Dedifferentiated amniotic fluid mesenchymal stem cell (primary cell): ENCODE measurements at regions not wholly inside any gene's neighbourhood (a gene's known extent, or its start where the extent isn't known, plus 50 kb on each side); places are given as distances from the start of the nearest gene placed in this dataset.
"Not testable (repeated sequence)": the region's sequence is repeated elsewhere in the genome, so short reads cannot be mapped to it uniquely, and the experiment has no call there.

ENCODE experiments used
- DNase-seq: peaks from one replicate; pipeline ENCODE4 v3.0.0-alpha.2; 2016; ENCODE audit errors: extremely low spot score

GRCh38 chr21:35606578-35606977 lies 453.7 kb downstream of the SETD4 start:
- DNase-seq: no peak

DNA sequence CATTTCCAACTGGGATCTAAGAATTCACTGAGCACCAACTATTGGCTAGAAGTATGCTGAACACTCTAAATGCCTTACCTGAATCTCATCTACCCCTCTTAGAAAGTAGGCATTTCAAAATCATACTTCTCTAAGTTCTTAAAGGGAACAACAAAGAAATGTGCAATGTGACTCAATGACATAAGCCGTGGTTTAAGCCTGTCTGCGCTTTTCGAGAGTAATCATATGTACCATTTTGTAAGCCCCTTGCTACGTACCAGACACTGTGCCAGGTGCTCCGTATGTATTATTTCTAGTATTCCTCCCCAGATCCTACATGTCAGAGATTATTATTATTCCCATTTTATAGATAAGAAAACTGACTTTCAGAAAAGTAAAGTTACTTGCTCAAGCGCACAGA lies 454.2 kb downstream of the SETD4 start:
- no peak for DNase-seq

DNA sequence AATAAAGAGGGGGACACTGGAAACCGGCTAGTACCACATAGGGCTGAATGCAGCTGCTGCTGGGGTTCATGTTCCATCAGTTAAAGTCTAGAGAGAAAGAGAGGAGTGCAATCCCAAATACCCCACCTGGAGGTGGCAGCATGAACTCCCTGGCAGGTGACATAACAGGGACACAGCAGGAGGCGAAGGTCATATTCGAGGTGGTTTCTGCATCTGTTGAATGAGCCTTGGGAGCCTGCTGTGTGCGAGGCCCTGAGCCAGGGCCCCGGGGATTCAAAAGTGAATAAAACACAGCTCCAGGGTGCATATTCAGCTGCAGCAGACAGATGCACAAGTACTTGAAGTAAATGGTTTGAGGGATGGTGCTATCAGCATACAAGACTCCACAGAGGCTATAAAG lies 456.8 kb downstream of the SETD4 start:
- DNase-seq: no peak

GRCh38 chr21:35602811-35603362 lies 457.4 kb downstream of the SETD4 start:
- DNase-seq: no peak

DNA sequence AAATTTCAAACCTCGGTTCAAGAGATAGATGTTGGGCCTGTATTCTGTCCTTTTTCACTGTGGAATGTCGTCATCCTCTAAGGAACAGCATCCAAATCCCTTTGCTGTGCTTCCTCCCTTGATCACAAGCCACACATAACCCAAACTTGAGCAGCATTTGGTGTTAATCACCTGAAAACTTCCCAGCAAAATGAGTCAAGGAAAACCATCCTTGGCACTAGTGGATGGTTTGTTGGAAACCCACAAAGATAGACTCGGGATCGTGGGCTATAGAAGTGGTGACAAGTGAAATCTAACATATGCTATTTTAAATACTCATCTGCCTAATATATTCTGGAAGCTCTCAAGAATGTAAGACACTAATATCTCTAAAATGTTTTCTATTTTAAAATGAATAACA lies 459.1 kb downstream of the SETD4 start:
- no peak for DNase-seq

DNA sequence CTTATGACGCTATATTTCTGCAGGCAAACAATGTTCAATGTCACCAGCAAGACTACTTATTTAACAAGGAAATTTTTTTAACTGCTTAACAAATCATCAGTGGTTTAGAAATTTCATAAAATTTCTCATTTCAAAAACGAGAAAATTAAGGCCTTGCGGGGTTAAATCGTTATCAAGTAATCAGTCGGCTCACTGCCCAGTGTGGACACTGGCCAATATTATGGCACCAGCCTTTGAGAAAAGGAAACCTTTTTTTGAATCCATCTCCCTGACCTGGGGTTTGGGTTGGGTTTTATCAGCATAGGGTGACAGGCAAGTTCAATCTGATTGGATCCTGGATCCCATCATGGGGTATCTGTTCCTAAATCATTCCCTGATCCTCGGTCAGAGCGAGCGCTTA lies 461.2 kb downstream of the SETD4 start:
- no peak for DNase-seq

GRCh38 chr21:35597750-35598339 lies 462.5 kb downstream of the SETD4 start:
- no peak for DNase-seq

DNA sequence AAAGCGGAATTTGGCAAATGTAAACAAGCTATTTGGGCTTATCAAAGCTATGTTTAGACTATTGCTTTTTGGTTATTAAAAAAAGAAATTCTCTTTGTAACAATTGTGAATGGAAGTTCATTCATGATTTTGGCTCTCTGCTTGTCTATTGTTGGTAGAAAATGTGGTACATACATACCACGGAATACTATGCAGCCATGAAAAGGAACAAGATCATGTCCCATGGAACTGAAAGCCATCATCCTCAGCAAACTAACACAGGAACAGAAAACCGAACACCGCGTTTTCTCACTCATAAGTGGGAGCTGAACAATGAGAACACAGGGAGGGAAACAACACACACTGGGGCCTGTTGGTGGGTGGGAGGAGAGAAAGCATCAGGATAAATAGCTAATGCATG lies 465.4 kb downstream of the SETD4 start:
- DNase-seq: no peak

DNA sequence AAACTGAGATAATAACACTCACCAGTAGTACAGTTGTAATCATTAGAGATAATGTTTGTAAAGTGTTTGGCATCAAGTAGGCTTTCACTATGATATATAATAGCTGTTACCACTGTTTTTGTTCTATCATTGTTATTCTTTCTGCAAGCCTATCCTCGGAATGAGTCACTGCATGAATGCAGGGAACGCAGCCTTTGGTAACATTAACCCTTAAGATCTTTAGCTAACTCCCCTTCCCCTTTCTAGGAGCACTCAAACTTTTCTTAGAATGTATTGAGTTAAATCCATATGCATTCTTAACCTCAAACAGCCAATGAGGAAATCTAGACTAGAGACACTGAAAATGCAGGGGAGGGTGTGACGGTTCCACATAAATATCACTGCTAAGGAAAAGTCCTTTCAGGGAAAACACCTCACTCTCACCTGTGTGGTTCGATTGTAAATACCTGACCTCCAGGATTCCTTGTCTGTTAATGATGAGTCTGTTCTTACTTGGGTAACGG lies 467.3 kb downstream of the SETD4 start:
- peak; percentile 22 for DNase-seq

GRCh38 chr21:35590284-35590683 lies 470.0 kb downstream of the SETD4 start:
- DNase-seq: not testable (repeated sequence)

- no peak for DNase-seq
These were observed 472.4 kb downstream of the SETD4 start for GRCh38 chr21:35587841-35588380.

DNA sequence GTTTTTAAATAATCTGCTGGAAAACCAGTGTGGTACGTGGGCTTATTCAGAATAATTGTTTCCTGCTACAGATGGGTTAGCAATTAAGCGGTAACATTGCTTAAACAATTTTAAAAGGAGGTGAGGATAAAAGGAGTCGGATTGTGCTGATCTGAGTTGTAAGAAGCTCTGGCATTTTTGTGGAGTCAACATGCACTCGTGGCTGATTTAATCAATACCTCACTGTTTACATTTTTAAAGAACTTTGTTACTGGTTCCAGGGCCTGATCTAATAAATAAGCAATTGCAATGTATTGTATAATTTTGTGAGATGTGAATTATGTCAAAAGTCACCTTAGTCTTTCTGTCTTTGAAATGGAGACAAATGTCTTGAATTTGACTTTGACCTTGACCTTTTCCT lies 474.0 kb downstream of the SETD4 start:
- no peak for DNase-seq

DNA sequence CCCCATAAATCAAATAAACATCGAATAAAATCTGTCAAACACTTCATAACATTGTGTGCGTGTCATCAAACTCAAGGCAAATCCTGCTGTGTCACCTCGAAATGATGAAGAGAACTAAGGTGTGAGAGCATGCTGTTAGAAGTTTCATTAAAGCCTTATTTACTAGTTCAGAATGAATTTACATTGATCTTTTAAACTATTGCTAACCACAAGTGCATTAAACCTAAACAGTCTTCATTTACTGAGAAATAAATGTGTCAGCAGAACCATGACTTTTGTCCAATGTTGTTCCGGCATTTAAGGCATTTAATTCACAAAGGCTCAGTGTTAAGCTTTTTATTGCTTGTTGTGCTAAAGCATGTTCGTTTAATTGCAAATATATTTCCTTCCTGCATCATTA lies 474.4 kb downstream of the SETD4 start:
- DNase-seq: no peak

DNA sequence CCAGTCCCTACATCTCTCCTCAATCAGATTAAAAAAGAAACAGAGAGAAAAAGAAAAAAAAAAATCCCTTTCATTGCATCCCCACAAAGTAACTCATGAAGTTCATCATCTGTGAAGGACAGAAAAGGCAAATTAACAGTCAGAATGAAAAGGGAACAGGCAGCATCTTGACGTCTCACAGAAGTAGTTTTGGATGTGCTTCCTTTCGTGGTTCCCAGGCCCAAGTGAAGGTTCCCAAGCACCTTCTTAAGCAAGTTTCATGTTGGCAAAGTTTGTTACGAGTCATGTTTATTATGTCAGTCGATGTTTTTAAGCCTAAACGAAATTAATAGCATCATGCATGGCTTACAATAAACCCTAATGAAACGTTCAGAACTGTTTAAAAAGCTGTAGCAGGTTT lies 475.2 kb downstream of the SETD4 start:
- DNase-seq: no peak

- no peak for DNase-seq
These were observed 476.6 kb downstream of the SETD4 start for GRCh38 chr21:35583566-35584216.

- no peak for DNase-seq
These were observed 477.6 kb downstream of the SETD4 start for GRCh38 chr21:35582731-35583130.

- DNase-seq: no peak
These were observed 478.7 kb downstream of the SETD4 start for GRCh38 chr21:35581640-35582039.

- no peak for DNase-seq
These were observed 480.6 kb downstream of the SETD4 start for GRCh38 chr21:35579520-35580293.

DNA sequence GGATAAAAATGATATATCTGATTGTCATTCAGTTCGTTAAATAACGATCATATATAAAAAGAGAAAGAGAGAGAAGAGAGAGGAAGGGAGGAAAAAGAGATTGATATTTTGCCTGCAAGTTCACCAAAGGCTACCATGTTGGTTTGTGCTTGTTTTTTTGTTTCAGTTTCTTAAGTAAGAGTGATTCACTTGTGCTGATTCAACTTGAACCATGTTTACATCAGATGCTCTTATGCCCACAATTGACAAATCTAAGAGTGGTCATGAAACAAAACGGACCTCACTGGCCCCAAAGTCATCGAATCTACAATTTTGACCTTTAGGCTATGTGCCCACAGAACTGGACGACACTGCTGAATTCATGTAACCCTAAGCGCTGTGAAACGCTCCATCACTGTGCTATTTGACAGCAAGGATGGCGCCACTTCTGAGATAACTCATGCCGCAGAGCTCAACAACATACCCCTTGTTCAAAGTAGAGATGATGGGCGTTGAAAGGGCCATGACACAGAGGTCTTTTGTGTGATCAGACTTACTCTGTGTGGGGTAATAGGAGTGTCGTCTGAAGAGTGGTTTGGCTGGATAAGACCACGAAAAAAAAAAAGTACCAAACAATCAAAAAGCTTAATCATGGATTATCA lies 481.4 kb downstream of the SETD4 start:
- DNase-seq: no peak

DNA sequence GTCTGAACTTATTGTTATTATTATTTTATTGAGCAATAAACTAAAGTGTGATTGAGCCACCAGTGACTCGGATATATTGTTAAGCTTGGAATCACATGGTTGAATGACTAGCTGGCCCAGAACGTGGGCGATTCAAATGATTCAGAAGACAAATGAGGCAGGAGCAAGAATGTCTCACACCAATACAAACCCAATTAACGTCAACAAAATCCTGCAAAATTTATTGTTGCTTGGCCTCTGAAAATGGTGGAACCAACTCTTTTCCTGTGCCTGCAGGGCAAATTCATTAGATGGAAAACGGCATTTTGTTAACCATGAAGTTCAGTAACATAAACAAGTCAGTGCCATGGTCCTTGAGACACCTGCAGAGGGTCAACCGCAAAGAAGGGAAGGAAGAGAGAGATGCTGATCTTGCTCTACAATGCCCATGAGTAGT lies 482.0 kb downstream of the SETD4 start:
- no peak for DNase-seq

DNA sequence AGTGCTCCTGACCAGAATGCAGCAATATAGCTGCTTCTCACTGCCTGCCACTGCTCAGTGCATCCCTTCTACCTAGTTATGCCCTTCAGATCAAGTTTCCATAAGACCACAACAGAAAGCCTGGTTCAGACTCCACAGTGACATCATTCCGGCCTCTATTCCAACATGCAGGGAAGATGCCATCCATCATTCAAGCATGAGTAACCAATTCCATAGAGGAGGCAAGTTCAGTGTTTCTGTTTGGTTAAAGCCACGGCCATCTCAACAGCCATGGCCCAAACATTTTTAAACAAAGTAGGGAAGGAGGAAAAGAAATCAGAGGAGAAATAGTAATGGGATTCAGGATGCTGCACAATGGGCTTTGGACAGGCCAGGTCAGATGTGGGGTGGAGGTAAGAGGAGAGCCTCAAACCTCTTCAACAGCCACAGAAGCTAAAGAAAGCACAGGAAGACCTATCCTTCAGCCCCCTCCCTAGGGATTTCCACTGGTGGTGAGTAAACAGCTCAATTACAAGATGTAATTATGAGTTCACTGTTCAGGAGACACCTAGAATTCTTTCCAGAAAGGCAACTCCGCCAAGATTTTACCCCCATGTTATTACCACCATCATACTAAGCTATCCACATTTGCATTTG lies 484.9 kb downstream of the SETD4 start:
- peak; percentile 68 for DNase-seq
